Mesendoderm (in vitro differentiated cells): ENCODE measurements at regions not wholly inside any gene's neighbourhood (a gene's known extent, or its start where the extent isn't known, plus 50 kb on each side); places are given as distances from the start of the nearest gene placed in this dataset.

ENCODE experiments used
- DNase-seq: peaks from one replicate; pipeline ENCODE4 v3.0.0; 2013
- H2AK5ac ChIP-seq: 2 replicates; pipeline ENCODE4 v1.6.1; 2013; ENCODE audit warnings: low read length, inconsistent platforms
- H2BK120ac ChIP-seq: 2 replicates; pipeline ENCODE4 v1.6.1; 2013; ENCODE audit warnings: low read depth, mild to moderate bottlenecking, low read length, moderate library complexity, mixed read lengths
- H2BK15ac ChIP-seq: replicated peaks from 2 replicates; pipeline ENCODE4 v1.6.1; 2013; ENCODE audit warnings: low read depth, mild to moderate bottlenecking, moderate library complexity
- H2BK5ac ChIP-seq: 2 replicates; pipeline ENCODE4 v1.6.1; 2013; ENCODE audit warnings: low read length, inconsistent platforms
- H3K18ac ChIP-seq: 2 replicates; pipeline ENCODE4 v1.6.1; 2013; ENCODE audit warnings: mild to moderate bottlenecking, low read length, mixed read lengths
- H3K23ac ChIP-seq: one replicate; pipeline ENCODE4 v1.6.1; 2013; ENCODE audit warnings: low read length
- H3K27ac ChIP-seq: 2 replicates; pipeline ENCODE4 v1.5.1; 2013; ENCODE audit warnings: low read depth, mild to moderate bottlenecking, inconsistent platforms, low read length, moderate library complexity
- H3K27me3 ChIP-seq: 2 replicates; pipeline ENCODE4 v1.6.1; 2013; ENCODE audit warnings: low read length, control low read depth, mild to moderate bottlenecking, inconsistent platforms; ENCODE audit not compliant: insufficient read depth, poor library complexity
- H3K36me3 ChIP-seq: 2 replicates; pipeline ENCODE4 v1.6.1; 2013; ENCODE audit warnings: low read length, inconsistent platforms; ENCODE audit not compliant: control insufficient read depth, insufficient read depth
- H3K4ac ChIP-seq: one replicate; pipeline ENCODE4 v1.6.1; 2013; ENCODE audit warnings: low read depth, mild to moderate bottlenecking, low read length, moderate library complexity
- H3K4me1 ChIP-seq: 2 replicates; pipeline ENCODE4 v1.6.1; 2013; ENCODE audit warnings: low read depth, low read length, inconsistent platforms; ENCODE audit not compliant: control insufficient read depth
- H3K4me2 ChIP-seq: 2 replicates; pipeline ENCODE4 v1.6.1; 2013; ENCODE audit warnings: low read length
- H3K4me3 ChIP-seq: 2 replicates; pipeline ENCODE4 v1.5.1; 2013; ENCODE audit warnings: mild to moderate bottlenecking, low read length
- H3K56ac ChIP-seq: one replicate; pipeline ENCODE4 v1.6.1; 2013; ENCODE audit warnings: low read length
- H3K79me1 ChIP-seq: 2 replicates; pipeline ENCODE4 v1.6.1; 2013; ENCODE audit warnings: low read length, inconsistent platforms
- H3K79me2 ChIP-seq: 2 replicates; pipeline ENCODE4 v1.6.1; 2013; ENCODE audit warnings: mild to moderate bottlenecking, low read length; ENCODE audit not compliant: control insufficient read depth, insufficient read depth
- H3K9ac ChIP-seq: 2 replicates; pipeline ENCODE4 v1.6.1; 2013; ENCODE audit warnings: low read length, inconsistent platforms
- H4K5ac ChIP-seq: one replicate; pipeline ENCODE4 v1.6.1; 2013; ENCODE audit warnings: low read length
- H4K8ac ChIP-seq: one replicate; pipeline ENCODE4 v1.6.1; 2013; ENCODE audit warnings: low read depth, mild to moderate bottlenecking, control low read depth, low read length, moderate library complexity
- WGBS: extraction: QIAGEN DNeasy Blood & Tissue Kit; methylation state at CpG from one replicate; pipeline ENCODE4 v1.1.7; 2013; ENCODE audit warnings: low lambda C conversion rate, missing lambda C conversion rate; ENCODE audit not compliant: insufficient coverage; ENCODE audit errors: extremely low coverage; 5-methylcytosine and 5-hydroxymethylcytosine counted together

GRCh38 chr10:55232553-55232952 is 431.5 kb upstream of the PCDH15 start:
- Histone ChIP-seq H3K18ac (no peak overlapping the region), H3K4me3 (no peak overlapping the region), H4K8ac (no peak overlapping the region), H2AK5ac (no peak overlapping the region), H3K23ac (no peak overlapping the region), H2BK120ac (no peak overlapping the region), H3K79me1 (no peaks in the 10 kb centered on the region), H3K27me3 (no peaks in the 10 kb centered on the region), H3K79me2 (no peaks in the 10 kb centered on the region), H3K36me3 (no peaks in the 10 kb centered on the region), H2BK5ac (no peak overlapping the region), H2BK15ac (no peak overlapping the region), H3K4me1 (no peaks in the 10 kb centered on the region), H3K27ac (no peak overlapping the region), H3K4me2 (no peak overlapping the region), H4K5ac (no peak overlapping the region), H3K4ac (no peak overlapping the region), H3K9ac (no peak overlapping the region), H3K56ac (no peak overlapping the region)
- WGBS: no CpG with 5 or more reads among the region's 1 CpG
- no peak for DNase-seq

DNA sequence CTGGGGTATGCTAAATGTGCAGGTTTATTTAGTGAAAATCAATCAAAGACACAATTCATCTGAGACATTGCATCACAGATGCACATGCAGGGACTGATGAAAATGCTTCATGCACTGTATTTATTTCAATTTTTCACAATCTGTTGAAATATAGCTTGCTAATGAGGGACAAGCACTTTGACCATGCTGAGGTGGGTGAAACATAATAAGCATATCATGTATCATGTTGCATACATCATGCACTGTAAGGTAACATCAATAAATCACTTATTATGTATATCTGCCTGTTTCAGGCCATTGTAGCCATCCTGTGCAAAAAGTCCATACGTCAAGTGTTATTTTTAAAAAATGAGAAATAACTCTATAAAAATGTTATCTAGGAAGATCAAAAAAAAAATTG is 426.9 kb upstream of the PCDH15 start:
- H3K79me1 ChIP-seq: no peaks in the 10 kb centered on the region
- no peak overlapping the region for H3K18ac ChIP-seq
- no peak overlapping the region for H4K5ac ChIP-seq
- no peak overlapping the region for H3K27ac ChIP-seq
- no peak overlapping the region for H4K8ac ChIP-seq
- no peak overlapping the region for H2BK120ac ChIP-seq
- no peak overlapping the region for H2AK5ac ChIP-seq
- H3K36me3 ChIP-seq: no peaks in the 10 kb centered on the region
- H3K23ac ChIP-seq: no peak overlapping the region
- no CpG with 5 or more reads among the region's 1 CpG for WGBS
- H3K9ac ChIP-seq: no peak overlapping the region
- no peaks in the 10 kb centered on the region for H3K27me3 ChIP-seq
- no peak for DNase-seq
- no peak overlapping the region for H2BK5ac ChIP-seq
- no peak overlapping the region for H3K4me2 ChIP-seq
- H3K4me1 ChIP-seq: no peaks in the 10 kb centered on the region
- no peak overlapping the region for H2BK15ac ChIP-seq
- H3K56ac ChIP-seq: no peak overlapping the region
- no peak overlapping the region for H3K4ac ChIP-seq
- H3K79me2 ChIP-seq: no peaks in the 10 kb centered on the region
- H3K4me3 ChIP-seq: no peak overlapping the region

DNA sequence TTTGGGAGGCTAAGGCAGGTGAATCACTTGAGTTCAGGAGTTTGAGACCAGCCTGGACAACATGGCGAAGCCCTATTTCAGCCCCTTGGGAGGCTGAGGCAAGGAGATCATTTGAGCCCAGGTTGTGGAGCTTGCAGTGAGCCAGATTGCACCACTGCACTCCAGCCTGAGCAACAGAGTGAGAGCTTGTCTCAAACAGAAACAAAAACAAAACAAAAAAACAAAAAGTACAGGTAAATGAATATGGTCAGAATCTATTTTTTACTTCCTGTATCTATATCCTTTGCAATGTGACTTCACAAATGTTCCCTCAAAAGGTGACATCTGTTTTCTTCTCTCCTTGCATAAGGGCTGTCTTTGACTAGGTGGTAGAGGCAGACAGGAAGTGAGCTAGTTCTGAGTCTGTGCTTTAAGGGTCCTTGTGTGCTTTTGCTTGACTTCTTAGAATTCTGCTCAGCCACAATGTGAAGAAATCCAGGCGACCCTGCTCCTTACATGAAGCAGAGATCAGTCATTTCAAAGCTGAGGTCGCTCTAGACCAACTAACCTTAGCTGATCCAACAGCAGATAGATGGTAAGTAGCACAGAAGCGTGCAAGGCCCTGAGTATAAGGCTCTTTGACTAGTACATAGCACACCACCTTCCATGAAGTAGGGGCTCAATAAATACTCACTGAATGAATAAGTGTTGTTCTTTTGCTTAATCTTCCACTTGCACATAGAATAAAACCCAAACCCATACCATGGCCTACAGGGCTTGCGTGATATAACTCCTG is 423.2 kb upstream of the PCDH15 start:
- Histone ChIP-seq H4K8ac (no peak overlapping the region), H2BK15ac (no peak overlapping the region), H2BK120ac (no peak overlapping the region), H3K18ac (no peak overlapping the region), H3K4ac (no peak overlapping the region), H3K4me2 (no peak overlapping the region), H3K27me3 (no peaks in the 10 kb centered on the region), H3K56ac (no peak overlapping the region), H3K23ac (no peak overlapping the region), H3K79me1 (no peaks in the 10 kb centered on the region), H3K79me2 (no peaks in the 10 kb centered on the region), H3K4me1 (no peaks in the 10 kb centered on the region), H3K27ac (no peak overlapping the region), H2AK5ac (no peak overlapping the region), H3K36me3 (no peaks in the 10 kb centered on the region), H2BK5ac (no peak overlapping the region), H4K5ac (no peak overlapping the region), H3K4me3 (no peak overlapping the region), H3K9ac (no peak overlapping the region)
- WGBS: no CpG with 5 or more reads among the region's 5 CpGs
- no peak for DNase-seq

GRCh38 chr10:55223352-55223751 is 422.3 kb upstream of the PCDH15 start:
- H3K4me1 ChIP-seq: no peaks in the 10 kb centered on the region
- H3K36me3 ChIP-seq: no peaks in the 10 kb centered on the region
- no peak overlapping the region for H3K9ac ChIP-seq

GRCh38 chr10:55220975-55221374 is 419.9 kb upstream of the PCDH15 start:
- Histone ChIP-seq H3K18ac (no peak overlapping the region), H2BK5ac (no peak overlapping the region), H2BK120ac (no peak overlapping the region), H3K27ac (no peak overlapping the region), H4K5ac (no peak overlapping the region), H3K56ac (no peak overlapping the region), H3K79me1 (no peaks in the 10 kb centered on the region), H3K4ac (no peak overlapping the region), H3K79me2 (no peaks in the 10 kb centered on the region), H3K27me3 (no peaks in the 10 kb centered on the region), H2AK5ac (no peak overlapping the region), H3K4me2 (no peak overlapping the region), H2BK15ac (no peak overlapping the region), H3K23ac (no peak overlapping the region), H3K4me3 (no peak overlapping the region), H3K36me3 (no peaks in the 10 kb centered on the region), H4K8ac (no peak overlapping the region), H3K9ac (no peak overlapping the region), H3K4me1 (no peaks in the 10 kb centered on the region)
- no peak for DNase-seq

More at GRCh38 chr10:55223352-55223751, 422.3 kb upstream of the PCDH15 start:
- no CpG with 5 or more reads among the region's 2 CpGs for WGBS
- H2BK120ac ChIP-seq: no peak overlapping the region
- H4K8ac ChIP-seq: no peak overlapping the region
- H2BK15ac ChIP-seq: no peak overlapping the region
- H2BK5ac ChIP-seq: no peak overlapping the region
- H2AK5ac ChIP-seq: no peak overlapping the region
- DNase-seq: no peak
- no peak overlapping the region for H3K18ac ChIP-seq
- H4K5ac ChIP-seq: no peak overlapping the region
- H3K4ac ChIP-seq: no peak overlapping the region
- H3K23ac ChIP-seq: no peak overlapping the region
- no peaks in the 10 kb centered on the region for H3K79me2 ChIP-seq
- no peak overlapping the region for H3K56ac ChIP-seq
- H3K4me3 ChIP-seq: no peak overlapping the region
- H3K4me2 ChIP-seq: no peak overlapping the region
- H3K27ac ChIP-seq: no peak overlapping the region
- H3K79me1 ChIP-seq: no peaks in the 10 kb centered on the region
- no peaks in the 10 kb centered on the region for H3K27me3 ChIP-seq

DNA sequence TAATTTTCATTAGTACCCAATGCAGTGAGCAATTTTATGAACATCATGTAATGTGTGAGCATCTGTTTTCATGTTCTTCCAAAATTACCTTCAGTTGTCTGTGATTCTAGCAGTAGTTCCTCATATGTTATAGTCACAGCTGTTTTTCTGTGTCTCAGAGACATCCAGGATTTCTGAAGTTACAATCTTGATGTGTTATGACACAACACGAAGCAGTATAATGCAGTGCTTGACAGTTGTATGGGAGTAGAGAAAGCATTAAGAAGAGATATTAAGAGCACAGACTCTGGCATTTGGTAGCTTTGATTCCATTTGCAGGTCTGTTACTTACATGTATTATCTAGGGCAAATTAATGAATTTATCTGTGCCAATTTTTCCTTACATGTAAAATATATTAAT is 414.7 kb upstream of the PCDH15 start:
- no CpG with 5 or more reads among the region's 1 CpG for WGBS
- H3K23ac ChIP-seq: no peak overlapping the region
- H3K79me1 ChIP-seq: no peaks in the 10 kb centered on the region
- H3K9ac ChIP-seq: no peak overlapping the region
- H4K5ac ChIP-seq: no peak overlapping the region
- no peak overlapping the region for H2AK5ac ChIP-seq
- H3K36me3 ChIP-seq: no peaks in the 10 kb centered on the region
- H4K8ac ChIP-seq: no peak overlapping the region
- no peaks in the 10 kb centered on the region for H3K79me2 ChIP-seq
- H3K18ac ChIP-seq: no peak overlapping the region
- no peak for DNase-seq
- no peak overlapping the region for H2BK5ac ChIP-seq
- no peak overlapping the region for H3K56ac ChIP-seq
- no peak overlapping the region for H3K4ac ChIP-seq
- H2BK120ac ChIP-seq: no peak overlapping the region
- no peaks in the 10 kb centered on the region for H3K4me1 ChIP-seq
- no peak overlapping the region for H3K27ac ChIP-seq
- H3K4me3 ChIP-seq: no peak overlapping the region
- H3K27me3 ChIP-seq: no peaks in the 10 kb centered on the region
- H2BK15ac ChIP-seq: no peak overlapping the region
- no peak overlapping the region for H3K4me2 ChIP-seq
